WERI-Rb-1 (cell line): ENCODE measurements at regions not wholly inside any gene's neighbourhood (a gene's known extent, or its start where the extent isn't known, plus 50 kb on each side); places are given as distances from the start of the nearest gene placed in this dataset.

Experiments
- DNase-seq: peaks from one replicate; pipeline ENCODE4 v3.0.0-alpha.2; 2020
- H3K27ac ChIP-seq: fragments of 250-450 bp; sonication (Bioruptor Pico); 2 replicates; pipeline ENCODE4 v1.5.1; 2020; ENCODE audit warnings: mild to moderate bottlenecking, moderate library complexity
- H3K27me3 ChIP-seq: fragments of 250-450 bp; sonication (Bioruptor Pico); 2 replicates; pipeline ENCODE4 v1.5.1; 2021; ENCODE audit warnings: mild to moderate bottlenecking, low read depth, moderate library complexity; ENCODE audit not compliant: insufficient read depth, severe bottlenecking
- H3K36me3 ChIP-seq: fragments of 250-450 bp; sonication (Bioruptor Pico); 2 replicates; pipeline ENCODE4 v1.5.1; 2020; ENCODE audit warnings: mild to moderate bottlenecking, moderate library complexity
- H3K4me3 ChIP-seq: 2 replicates; pipeline ENCODE4 v1.5.1; 2011; ENCODE audit warnings: low read depth, mild to moderate bottlenecking, control low read depth, low read length
- H3K9me3 ChIP-seq: fragments of 250-450 bp; sonication (Bioruptor Pico); 2 replicates; pipeline ENCODE4 v1.5.1; 2021; ENCODE audit warnings: mild to moderate bottlenecking, moderate library complexity; ENCODE audit not compliant: severe bottlenecking
- CTCF ChIP-seq: IDR thresholded peaks from 2 replicates; pipeline ENCODE4 v1.5.1; 2011; ENCODE audit warnings: low read depth, mild to moderate bottlenecking, control low read depth, inconsistent platforms, low read length

GRCh38 chr11:86124251-86125233, 55.7 kb upstream of the PICALM start:
- no peak for TF ChIP-seq CTCF
- Histone ChIP-seq H3K4me3 (no peak overlapping the region), H3K9me3 (no peaks in the 10 kb centered on the region), H3K27me3 (no peaks in the 10 kb centered on the region), H3K27ac (no peak overlapping the region), H3K36me3 (no peaks in the 10 kb centered on the region)
- no peak for DNase-seq

GRCh38 chr11:86122773-86123172, 53.9 kb upstream of the PICALM start:
- Histone ChIP-seq H3K27me3 (no peaks in the 10 kb centered on the region), H3K9me3 (no peaks in the 10 kb centered on the region), H3K4me3 (no peak overlapping the region), H3K27ac (no peak overlapping the region), H3K36me3 (no peaks in the 10 kb centered on the region)
- TF ChIP-seq CTCF, result no peak
- DNase-seq, result no peak

- H3K27me3 ChIP-seq, result no peaks in the 10 kb centered on the region
Observed at GRCh38 chr11:86120807-86121206, 51.9 kb upstream of the PICALM start.

GRCh38 chr11:86119906-86120305, 51.0 kb upstream of the PICALM start:
- H3K36me3 ChIP-seq, result no peaks in the 10 kb centered on the region
- no peaks in the 10 kb centered on the region for H3K9me3 ChIP-seq
- no peaks in the 10 kb centered on the region for H3K27me3 ChIP-seq
- H3K27ac ChIP-seq, result no peak overlapping the region
- DNase-seq, result no peak
- no peak overlapping the region for H3K4me3 ChIP-seq
- no peak for TF ChIP-seq CTCF

More at GRCh38 chr11:86120807-86121206, 51.9 kb upstream of the PICALM start:
- TF ChIP-seq CTCF, result no peak
- no peak overlapping the region for H3K4me3 ChIP-seq
- no peak for DNase-seq
- H3K9me3 ChIP-seq, result no peaks in the 10 kb centered on the region
- no peak overlapping the region for H3K27ac ChIP-seq
- H3K36me3 ChIP-seq, result no peaks in the 10 kb centered on the region

GRCh38 chr11:86119077-86119476, 50.2 kb upstream of the PICALM start:
- Histone ChIP-seq H3K4me3 (no peak overlapping the region), H3K36me3 (no peaks in the 10 kb centered on the region), H3K27me3 (no peaks in the 10 kb centered on the region), H3K27ac (no peak overlapping the region), H3K9me3 (no peaks in the 10 kb centered on the region)
- TF ChIP-seq CTCF, result no peak
- DNase-seq, result no peak
